GM19328 (cell line): ENCODE measurements at regions not wholly inside any gene's neighbourhood (a gene's known extent, or its start where the extent isn't known, plus 50 kb on each side); places are given as distances from the start of the nearest gene placed in this dataset.
"Not testable (repeated sequence)": the region's sequence is repeated elsewhere in the genome, so short reads cannot be mapped to it uniquely, and the experiment has no call there.

ENCODE experiments used
- ATAC-seq: cut with Tn5 transposase; IDR thresholded peaks from one replicate; pipeline ENCODE4 v1.9.1; 2021; ENCODE audit warnings: mild to moderate bottlenecking, moderate library complexity; ENCODE audit not compliant: unreplicated experiment

DNA sequence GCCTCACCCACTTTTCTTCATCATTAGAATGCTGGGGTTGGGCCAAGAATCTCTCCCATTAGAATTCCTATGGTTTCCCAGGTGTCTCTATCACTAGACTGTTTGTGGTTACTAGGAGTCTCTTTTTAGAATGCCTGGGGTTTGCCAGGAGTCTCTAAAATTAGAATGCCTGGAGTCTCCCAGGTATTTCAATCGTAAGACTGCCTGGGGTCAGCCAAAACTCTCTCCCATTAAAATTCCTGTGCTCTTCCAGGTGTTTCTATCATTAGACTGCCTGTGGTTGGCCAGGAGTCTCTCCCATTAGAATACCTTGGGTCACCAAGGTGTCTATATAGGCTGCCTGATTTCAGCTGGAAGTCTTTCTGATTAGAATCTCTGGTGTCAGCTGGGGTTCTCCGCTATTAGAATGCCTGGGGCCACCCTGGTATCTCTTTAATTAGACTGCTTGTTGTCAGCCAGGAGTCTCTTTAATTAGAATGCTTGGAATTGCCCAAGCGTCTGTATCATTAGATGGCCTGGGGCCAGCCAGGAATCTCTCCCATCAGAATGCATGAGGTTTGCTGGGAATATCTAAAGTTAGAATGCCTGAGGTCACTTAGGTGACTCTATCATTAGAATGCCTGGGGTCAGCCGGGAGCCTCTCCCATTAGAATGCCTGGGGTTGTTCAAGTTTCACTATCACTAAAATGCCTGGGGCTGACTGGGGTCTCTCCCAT lies 1479.2 kb downstream of the UQCRFS1 start:
- ATAC-seq = no peak

DNA sequence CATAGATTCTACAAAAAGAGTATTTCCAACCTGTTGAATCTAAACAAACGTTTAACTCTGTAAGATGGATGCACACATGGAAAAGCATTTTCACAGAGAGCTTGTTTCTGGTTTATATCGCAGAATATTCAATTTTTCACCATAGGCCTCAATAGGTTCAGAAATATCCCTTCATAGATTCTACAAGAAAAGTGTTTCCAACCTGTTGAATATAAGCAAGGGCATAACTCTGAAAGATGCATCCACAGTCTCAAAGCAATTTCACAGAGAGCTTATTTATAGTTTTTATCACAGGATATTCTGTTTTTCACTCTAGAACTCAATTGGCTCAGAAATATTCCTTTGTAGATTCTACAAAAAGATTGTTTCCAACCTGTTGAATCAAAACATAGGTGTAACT lies 1483.6 kb downstream of the UQCRFS1 start:
- ATAC-seq = no peak

DNA sequence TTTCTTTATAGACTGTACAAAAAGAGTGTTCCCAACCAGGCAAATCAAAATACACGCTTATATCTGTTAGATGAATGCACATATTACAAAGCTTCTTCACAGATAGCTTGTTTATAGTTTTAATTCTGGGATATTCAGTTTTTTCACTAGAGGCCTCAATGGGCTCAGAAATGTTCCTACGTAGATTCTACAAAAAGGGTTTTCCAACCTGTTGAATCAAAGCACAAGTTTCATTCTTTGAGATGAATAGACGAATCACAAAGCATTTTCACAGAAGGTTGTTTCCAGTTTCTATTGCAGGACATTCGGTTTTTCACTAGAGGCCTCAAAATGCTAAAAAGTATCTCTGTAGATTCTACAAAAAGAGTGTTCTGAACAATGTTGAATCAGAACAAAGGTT lies 1490.3 kb downstream of the UQCRFS1 start:
- no peak for ATAC-seq

DNA sequence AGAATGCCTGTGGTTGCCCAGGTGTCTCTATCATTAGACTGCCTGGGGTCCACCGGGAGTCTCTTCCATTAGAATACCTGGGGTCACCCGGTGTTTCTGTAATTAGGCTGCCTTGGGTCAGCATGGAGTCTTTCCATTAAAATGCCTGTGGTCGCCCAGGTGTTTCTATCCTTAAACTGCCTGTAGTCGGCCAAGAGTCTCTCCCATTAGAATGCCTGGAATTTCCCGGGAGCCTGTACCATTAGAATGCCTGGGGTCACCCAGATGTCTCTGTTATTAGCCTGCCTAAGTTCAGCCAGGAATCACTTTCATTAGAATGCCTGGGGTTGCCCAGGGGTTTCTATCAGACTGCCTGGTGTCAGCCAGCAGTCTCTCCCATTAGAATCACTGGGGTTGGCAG lies 1492.8 kb downstream of the UQCRFS1 start:
- no peak for ATAC-seq

DNA sequence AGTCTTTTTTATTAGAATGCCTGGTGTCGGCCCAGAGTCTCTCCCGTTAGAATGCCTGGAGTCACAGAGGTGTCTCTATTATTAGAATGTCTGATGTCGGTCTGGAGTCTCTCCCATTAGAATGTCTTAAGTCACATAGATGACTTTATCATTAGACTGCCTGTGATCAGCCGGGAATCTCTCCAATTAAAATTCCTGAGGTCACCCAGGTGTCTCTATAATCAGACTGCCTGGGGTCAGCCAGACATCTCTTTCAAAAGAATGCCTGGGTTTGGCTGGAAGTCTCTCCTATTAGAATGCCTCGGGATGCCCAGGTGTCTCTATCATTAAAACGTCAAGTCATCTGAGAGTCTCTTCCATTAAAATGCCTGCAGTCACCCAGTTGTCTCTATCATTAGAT lies 1493.9 kb downstream of the UQCRFS1 start:
- no peak for ATAC-seq

DNA sequence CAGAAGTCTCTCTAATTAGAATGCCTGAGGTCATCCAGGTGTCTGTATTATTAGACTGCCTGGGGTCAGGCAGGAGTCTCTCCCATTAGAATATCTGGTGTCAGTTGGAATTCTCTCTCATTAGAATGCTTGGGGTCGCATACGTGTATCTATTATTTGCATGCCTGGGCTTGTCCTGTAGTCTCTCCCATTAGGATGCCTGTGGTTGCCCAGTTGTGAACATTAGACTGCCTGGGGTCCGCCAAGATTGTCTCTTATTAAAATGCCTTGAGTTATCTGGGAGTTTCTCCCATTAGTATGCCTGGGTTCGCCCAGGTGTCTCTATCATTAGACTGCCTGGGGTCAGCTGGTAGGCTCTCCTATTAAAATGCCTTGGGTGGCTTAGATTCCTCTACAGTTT lies 1494.7 kb downstream of the UQCRFS1 start:
- no peak for ATAC-seq

DNA sequence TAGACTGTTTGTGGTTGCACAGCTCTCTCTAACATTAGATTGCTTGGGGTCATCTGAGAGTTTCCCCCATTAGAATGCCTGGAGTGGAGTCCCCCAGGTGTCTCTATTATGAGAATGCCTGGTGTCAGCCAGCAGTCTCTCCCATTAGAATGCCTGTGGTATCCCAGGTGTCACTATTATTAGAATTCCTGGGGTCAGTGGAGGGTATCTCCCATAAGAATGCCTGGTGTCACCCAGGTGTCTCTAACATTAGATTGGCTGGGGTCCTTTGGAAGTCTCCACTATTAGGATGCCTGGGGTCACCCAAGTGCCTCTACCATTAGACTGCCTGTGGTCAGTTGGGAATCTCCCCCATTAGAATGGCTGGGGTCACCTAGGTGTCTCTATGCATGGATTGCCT lies 1495.1 kb downstream of the UQCRFS1 start:
- ATAC-seq = no peak

DNA sequence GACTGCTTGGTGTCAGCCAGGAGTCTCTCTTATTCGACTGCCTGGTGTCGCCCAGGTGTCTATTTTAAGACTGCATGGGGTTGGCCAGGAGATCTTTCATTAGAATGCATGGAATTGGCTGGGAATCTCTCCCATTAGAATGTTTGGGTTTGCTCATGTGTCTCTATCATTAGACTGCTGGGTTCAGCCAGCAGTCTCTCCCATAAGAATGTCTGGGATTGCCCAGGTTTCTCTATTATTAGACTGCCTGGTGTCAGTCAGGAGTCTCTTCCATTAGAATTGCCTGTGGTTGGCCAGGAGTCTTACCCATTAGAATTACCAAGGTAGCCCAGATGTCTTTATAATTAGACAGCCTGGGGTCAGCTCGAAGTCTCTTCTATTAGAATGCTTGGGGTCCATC lies 1496.0 kb downstream of the UQCRFS1 start:
- ATAC-seq = no peak

DNA sequence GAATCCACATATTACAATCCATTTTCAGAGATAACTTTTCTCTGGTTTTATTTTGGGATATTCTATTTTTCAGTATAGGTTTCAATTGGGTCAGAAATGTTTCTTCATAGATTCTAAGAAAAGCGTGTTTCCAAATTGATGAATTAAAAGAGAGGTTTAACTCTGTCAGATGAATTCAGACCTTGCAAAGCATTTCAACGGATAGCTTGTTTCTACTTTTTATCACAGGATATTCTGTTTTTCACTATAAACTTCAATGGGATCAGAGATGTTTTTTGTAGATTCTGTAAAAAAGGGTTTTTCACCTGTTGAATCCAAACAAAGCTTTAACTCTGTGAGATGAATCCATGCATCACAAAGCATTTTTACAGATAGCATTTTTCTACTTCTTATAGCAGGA lies 1498.1 kb downstream of the UQCRFS1 start:
- ATAC-seq = no peak

DNA sequence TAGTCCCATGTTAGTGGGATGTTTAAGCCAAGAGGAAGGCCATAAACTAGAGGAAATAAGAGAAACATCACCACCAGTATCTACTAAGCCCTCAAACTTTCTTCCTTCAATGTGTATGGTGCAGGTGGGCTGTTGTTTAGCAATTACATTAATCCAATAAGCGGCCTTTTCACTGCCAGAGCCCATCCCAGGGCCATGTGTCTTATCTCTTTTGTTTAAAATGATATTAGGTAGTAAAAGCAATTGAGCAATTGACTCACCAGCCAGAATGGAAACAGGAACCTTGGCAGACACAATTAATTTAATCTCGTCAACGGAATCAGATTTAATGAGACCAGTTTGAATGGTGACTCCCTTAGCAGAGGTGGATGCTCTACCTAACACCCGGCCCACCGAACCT lies 1503.5 kb downstream of the UQCRFS1 start:
- ATAC-seq = no peak

DNA sequence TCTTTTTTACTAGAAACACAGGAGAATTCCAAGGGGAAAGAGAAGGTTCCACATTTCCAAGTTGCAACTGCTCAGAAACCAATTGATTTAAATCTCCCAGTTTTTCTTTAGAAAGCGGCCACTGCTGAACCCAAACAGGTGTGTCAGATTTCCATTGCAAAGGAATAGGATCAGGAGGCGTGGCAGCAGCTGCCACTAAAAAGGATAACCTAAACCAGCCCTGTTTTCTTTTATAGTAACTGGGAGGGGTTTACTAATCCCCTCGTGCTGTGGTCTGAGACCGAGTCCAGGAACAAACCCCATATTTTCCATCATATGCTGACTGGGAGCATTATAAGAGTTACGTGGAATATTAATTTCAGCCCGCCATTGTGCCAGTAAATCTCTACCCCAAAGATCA lies 1504.0 kb downstream of the UQCRFS1 start:
- not testable (repeated sequence) for ATAC-seq

DNA sequence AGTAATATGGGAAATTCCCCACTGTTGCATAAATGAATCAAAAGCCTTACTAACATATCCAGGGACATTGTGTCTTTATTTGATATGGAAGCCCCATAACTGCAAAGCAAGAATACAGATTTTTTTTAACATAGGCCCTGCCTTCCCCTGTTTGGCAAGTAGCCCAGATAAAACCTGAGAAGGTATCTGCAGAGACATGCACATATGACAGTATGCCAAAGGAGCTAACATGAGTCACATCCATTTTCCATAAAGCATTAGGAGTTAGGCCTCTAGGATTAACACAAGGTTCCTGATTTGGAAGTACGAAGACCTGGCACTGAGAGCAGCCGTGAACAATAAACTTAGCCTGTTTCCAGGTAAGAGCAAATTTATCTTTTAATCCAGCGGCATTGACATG lies 1505.9 kb downstream of the UQCRFS1 start:
- ATAC-seq = not testable (repeated sequence)

DNA sequence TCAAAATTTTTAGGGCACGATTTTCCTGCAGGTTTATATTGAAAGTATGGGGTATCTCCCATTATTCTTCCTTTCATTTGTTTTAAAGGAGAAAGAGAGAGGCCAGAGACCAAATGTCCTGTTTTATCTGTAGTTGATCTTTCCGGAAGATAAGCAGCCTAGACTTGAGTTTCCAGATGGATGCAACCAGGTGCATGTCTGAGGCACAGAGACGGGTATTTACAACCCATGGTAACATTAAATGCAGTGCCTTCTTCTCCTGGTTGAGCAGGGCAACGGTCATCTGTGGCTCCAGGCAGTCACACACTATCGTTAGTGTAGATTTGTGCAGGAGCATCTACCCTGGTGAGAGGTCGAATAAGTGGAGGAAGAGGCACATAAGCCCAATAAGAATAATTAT lies 1507.1 kb downstream of the UQCRFS1 start:
- no peak for ATAC-seq

DNA sequence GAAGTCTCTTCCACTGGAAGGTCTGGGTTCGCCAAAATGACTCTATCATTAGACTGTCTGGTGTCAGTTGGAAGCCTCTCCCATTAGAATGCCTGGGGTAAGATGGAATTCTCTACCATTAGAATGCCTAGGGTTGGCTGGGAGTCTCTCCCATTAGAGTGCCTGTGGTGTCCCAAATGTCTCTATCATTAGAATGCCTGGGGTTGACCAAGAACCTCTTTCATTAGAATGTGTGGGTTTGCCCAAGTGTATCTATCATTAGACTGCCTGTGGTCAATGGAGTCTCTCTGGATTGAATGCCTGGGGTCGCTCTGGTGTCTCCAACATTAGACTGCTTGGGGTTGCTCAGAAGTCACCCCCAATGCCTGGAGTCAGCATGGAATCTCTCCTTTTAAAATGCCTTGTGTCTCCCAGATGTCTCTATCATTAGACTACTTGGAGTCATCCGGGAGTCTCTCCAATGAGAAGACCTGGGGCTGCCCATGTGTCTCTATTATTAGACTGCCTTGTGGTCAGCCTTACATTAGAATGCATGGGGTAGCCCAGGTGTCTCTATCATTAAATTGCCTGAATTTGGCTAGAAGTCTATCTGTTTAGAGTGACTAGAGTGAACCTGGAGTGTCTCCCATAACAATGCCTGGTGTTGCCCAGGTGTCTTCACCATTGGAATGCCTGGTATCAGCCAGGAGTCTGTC lies 1518.4 kb downstream of the UQCRFS1 start:
- no peak for ATAC-seq

DNA sequence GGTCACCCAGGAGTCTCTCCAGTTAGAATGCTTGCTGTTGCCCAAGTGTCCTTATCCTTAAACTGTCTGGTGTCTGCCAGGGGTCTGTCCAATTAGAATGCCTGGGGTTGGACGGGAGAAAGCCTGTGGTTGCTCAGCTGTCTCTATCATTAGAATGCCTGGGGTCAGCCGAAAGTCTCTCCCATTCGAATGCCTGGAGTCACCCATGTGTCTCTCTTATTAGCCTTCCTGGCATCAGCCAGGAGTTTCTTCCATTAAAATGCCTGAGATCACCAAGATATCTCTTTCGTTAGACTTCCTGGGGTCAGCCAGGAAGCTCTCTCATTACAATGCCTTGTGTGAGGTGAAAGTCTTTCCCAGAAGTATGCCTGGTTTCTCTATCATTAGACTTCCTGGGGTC lies 1521.0 kb downstream of the UQCRFS1 start:
- no peak for ATAC-seq

DNA sequence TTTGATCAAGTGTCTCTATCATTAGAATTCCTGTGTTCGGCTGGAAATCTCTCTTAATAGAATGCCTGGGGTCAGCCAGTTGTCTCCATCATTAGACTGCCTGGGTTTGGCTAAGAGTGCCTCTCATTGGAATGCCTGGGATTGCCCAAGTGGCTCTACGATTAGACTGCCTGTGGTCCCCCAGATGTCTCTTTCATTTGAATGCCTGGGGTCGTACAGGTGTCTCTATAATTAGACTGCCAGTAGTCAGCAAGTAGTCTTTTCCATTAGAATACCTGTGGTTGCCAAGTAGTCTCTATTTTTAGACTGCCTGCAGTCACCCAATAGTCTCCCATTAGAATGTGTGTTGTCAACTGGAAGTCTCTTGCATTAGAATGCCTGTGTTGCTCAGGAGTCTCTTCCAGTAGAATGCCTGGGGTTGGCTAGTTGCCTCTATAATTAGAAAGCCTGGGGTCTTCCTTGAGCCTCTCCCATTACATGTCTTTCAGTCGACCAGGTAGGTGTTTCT lies 1523.2 kb downstream of the UQCRFS1 start:
- no peak for ATAC-seq

DNA sequence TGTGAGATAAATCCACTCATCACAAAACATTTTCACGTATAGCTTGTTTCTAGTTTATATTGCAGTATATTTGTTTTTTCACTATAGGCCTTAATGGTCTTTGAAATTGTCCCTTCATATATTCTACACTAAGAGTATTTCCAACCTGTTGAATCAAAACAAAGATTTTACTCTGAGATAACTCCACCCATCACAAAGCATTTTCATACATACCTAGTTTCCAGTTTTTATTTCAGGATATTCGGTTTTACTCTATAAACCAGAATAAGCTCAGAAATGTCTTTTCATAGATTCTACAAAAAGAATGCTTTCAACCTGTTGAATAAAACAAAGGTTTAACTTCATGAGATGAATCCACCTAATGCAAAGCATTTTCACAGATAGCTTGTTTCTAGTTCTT lies 1528.7 kb downstream of the UQCRFS1 start:
- ATAC-seq = no peak

DNA sequence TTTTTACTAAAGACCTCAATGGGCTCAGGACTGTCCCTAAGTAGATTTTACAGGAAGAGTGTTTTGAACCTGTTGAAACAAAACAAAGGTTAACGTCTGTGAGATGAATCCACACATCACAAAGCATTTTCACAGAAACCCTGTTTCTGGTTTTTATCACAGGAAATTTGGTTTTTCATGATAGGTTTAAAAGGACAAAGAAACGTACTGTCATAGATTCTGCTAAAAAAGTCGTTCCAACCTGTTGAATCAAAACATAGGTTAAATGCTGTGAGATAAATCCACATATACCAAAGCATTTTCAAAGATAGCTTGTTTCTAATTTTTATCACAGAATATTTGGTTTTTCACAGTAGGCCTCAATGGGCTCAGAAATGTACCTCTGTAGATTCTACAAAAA lies 1531.0 kb downstream of the UQCRFS1 start:
- ATAC-seq = no peak

DNA sequence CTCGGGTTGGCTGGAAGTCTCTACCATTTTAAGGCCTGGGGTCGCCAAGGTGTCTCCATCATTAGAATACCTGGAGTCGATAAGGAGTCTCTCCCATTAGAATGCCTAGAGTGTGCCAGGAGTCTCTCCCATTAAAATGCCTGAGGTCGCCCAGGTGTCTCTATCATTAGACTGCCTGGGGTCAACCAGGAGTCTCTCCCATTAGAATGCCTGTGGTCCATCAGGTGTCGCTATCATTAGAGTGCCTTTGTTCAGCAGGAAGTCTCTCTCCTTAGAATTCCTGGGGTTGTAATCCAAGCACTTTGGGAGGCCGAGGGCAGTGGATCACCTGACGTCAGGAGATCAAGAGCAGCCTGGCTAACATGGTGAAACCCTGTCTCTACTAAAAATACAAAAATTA lies 1533.0 kb downstream of the UQCRFS1 start:
- no peak for ATAC-seq

DNA sequence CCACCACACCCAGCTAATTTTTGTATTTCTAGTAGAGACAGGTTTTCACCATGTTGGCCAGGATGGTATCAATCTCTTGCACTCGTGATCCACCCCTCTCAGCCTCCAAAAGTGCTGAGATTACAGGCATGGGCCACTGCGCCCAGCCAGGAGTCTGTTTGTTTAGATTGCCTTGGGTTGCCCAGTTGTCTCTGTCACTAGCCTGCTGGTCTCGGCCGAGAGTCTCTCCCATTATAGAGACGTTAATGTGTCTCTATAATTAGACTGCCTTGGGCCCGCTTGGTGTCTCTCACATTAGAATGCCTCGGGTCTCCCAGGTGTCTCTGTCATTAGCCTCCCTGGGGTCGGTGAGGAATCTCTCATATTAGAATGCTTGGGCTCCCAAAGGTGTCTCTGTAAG lies 1533.6 kb downstream of the UQCRFS1 start:
- ATAC-seq = no peak

DNA sequence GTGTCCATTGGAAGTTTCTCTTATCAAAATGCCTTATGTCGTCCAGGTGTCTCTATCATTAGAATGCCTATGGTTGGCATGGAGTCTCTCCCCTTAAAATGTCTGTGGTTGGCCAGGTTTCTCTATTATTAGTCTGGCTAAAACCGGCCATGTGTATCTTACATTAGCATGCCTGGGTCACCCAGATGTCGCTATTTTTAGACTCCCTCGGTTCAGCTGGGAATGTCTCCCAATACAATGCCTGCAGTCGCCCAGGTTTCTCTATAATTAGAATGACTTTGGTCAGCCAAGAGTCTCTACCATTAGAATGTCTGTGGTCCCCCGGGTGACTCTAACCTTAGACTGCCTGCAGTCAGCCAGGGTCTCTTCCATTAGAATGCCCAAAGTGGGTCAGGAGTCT lies 1536.1 kb downstream of the UQCRFS1 start:
- no peak for ATAC-seq

DNA sequence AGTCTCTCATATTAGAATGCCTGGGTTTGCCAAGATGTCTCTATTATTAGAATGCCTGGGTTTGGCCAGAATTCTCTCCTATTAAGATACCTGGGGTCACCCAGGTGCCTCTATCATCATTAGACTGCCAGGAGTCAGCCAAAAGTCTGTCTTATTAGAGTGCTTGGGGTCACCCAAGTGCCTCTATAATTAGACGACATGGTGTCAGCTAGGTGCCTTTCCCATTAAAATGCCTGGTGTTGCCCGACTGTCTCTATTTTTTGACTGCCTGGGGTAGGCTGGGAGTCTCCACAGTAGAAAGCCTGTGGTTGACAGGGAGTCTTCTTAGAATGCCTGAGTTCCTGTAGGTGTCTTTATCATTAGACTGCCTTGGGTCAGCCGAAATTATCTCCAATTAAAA lies 1536.6 kb downstream of the UQCRFS1 start:
- ATAC-seq = no peak

DNA sequence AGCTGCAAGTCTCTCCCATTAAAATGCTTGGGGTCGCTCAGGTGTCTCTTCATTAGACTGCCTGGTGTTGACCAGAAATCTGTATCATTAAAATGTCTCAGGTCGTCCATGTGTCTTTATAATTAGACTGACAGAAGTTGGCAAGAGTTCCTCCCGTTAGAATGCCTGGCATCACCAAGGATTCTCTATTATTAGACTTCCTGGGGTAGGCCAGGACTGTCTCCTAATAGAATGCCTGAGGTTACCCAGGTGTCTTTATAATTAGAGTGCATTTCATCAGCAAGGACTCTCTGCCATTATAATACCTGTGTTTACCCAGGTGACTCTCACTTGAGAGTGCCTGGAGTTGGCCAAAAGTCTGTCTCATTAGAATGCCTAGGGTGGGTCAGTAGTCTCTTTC lies 1537.2 kb downstream of the UQCRFS1 start:
- ATAC-seq = no peak
